B cell (primary cell): ENCODE measurements at regions not wholly inside any gene's neighbourhood (a gene's known extent, or its start where the extent isn't known, plus 50 kb on each side); places are given as distances from the start of the nearest gene placed in this dataset.

Source experiments
- ATAC-seq: fragments of 200-7000 bp; cut with Tn5 transposase; one replicate; pipeline ENCODE4 v1.10.0; 2021; ENCODE audit warnings: low read depth, mild to moderate bottlenecking, moderate number of reproducible peaks, moderate library complexity
- CTCF ChIA-PET: fragments of 350-600 bp; sonication (Branson Sonifier 250); formaldehyde crosslinking; loops from one replicate; lab custom pipeline; 2021; ENCODE audit warnings: antibody characterized with exemption, inconsistent platforms; lab: Charles Lee
- POLR2A ChIA-PET: fragments of 350-600 bp; sonication (Branson Sonifier 250); formaldehyde crosslinking; loops from one replicate; lab custom pipeline; 2021; ENCODE audit warnings: antibody characterized with exemption; lab: Charles Lee
- DNase-seq: peaks from one replicate; pipeline ENCODE4 v3.0.0; 2013
- H2AFZ ChIP-seq: 2 replicates; pipeline ENCODE4 v1.6.1; 2012; ENCODE audit warnings: mild to moderate bottlenecking, low read depth, low read length; ENCODE audit not compliant: insufficient read depth, poor library complexity, severe bottlenecking
- H3K27ac ChIP-seq, 2 donors: 1 replicate in 1 of 2; 2 replicates in 1 of 2; pipeline ENCODE4 v1.5.1; 2012 to 2013; ENCODE audit warnings: low read length in 2 of 2, mild to moderate bottlenecking in 2 of 2, moderate library complexity in 1 of 2
- H3K27me3 ChIP-seq, 4 experiments: fragments of 200-600 bp in 1 of 4; sonication (generic) in 1 of 4; replicated peaks in 1 of 4; 1 replicate in 2 of 4; 2 replicates in 2 of 4; pipeline versions ENCODE4 v1.6.1 to v1.7.0; 2013 to 2016; ENCODE audit warnings: low read length in 3 of 4, mild to moderate bottlenecking in 2 of 4, mixed read lengths in 1 of 4, moderate library complexity in 1 of 4; ENCODE audit not compliant: insufficient read depth in 4 of 4, control insufficient read depth in 3 of 4; ENCODE audit errors: control extremely low read depth in 1 of 4
- H3K36me3 ChIP-seq, 2 experiments: replicated peaks in 1 of 2; 1 replicate in 1 of 2; 2 replicates in 1 of 2; pipeline versions ENCODE4 v1.6.1 to v1.7.1; 2013; ENCODE audit warnings: low read length in 1 of 2; ENCODE audit not compliant: insufficient read depth in 2 of 2, control insufficient read depth in 1 of 2; ENCODE audit errors: control extremely low read depth in 1 of 2, extremely low read depth in 1 of 2
- H3K4me1 ChIP-seq, 2 donors: fragments of 200-600 bp in 1 of 2; sonication (generic) in 1 of 2; 1 replicate in 1 of 2; 2 replicates in 1 of 2; pipeline versions ENCODE4 v1.5.1 to v1.6.1; 2013 to 2017; ENCODE audit warnings: low read length in 2 of 2; ENCODE audit not compliant: control insufficient read depth in 2 of 2, insufficient read depth in 2 of 2
- H3K4me2 ChIP-seq: replicated peaks from 2 replicates; pipeline ENCODE3; 2012; ENCODE audit warnings: mild to moderate bottlenecking, low read depth, low read length; ENCODE audit not compliant: poor library complexity, severe bottlenecking
- H3K4me3 ChIP-seq, 5 experiments: fragments of 200-600 bp in 1 of 5; sonication (generic) in 1 of 5; 1 replicate in 3 of 5; 2 replicates in 2 of 5; pipeline versions ENCODE4 v1.5.1 to v1.7.0; 2011 to 2016; ENCODE audit warnings: low read length in 4 of 5, mild to moderate bottlenecking in 4 of 5, low read depth in 2 of 5, control low read depth in 1 of 5, moderate library complexity in 1 of 5; ENCODE audit not compliant: insufficient read depth in 1 of 5; ENCODE audit errors: control extremely low read depth in 1 of 5, extremely low read depth in 1 of 5
- H3K79me2 ChIP-seq: fragments of 200-600 bp; sonication (generic); one replicate; pipeline ENCODE4 v1.6.0; 2016; ENCODE audit warnings: low read length; ENCODE audit not compliant: control insufficient read depth, insufficient read depth
- H3K9ac ChIP-seq: fragments of 200-600 bp; sonication (generic); 2 replicates; pipeline ENCODE4 v1.6.1; 2017; ENCODE audit warnings: mild to moderate bottlenecking, low read length, moderate library complexity
- H3K9me3 ChIP-seq, 3 donors: one replicate each; pipeline versions ENCODE4 v1.6.1 to v1.7.1; 2013; ENCODE audit warnings: low read length in 2 of 3; ENCODE audit not compliant: control insufficient read depth in 2 of 3, insufficient read depth in 1 of 3; ENCODE audit errors: control extremely low read depth in 1 of 3
- H4K20me1 ChIP-seq: 2 replicates; pipeline ENCODE4 v1.6.0; 2012; ENCODE audit warnings: mild to moderate bottlenecking, low read length; ENCODE audit not compliant: insufficient read depth, control insufficient read depth, poor library complexity, severe bottlenecking
- H3K27ac Mint-ChIP-seq: one replicate; pipeline ENCODE4 v1.8.0; 2021; ENCODE audit warnings: mixed read lengths
- H3K27me3 Mint-ChIP-seq: one replicate; pipeline ENCODE4 v1.8.0; 2021; ENCODE audit warnings: mixed read lengths
- H3K4me1 Mint-ChIP-seq: one replicate; pipeline ENCODE4 v1.8.0; 2021; ENCODE audit warnings: mixed read lengths
- H3K4me3 Mint-ChIP-seq: one replicate; pipeline ENCODE4 v1.8.0; 2021; ENCODE audit warnings: mixed read lengths
- H3K9me3 Mint-ChIP-seq: one replicate; pipeline ENCODE4 v1.8.0; 2022; ENCODE audit warnings: mixed read lengths; ENCODE audit not compliant: insufficient read depth
- CTCF ChIP-seq: fragments of 200-600 bp; IDR thresholded peaks from one replicate; pipeline ENCODE4 v1.8.0; 2022; ENCODE audit warnings: antibody characterized with exemption, mild to moderate bottlenecking
- EZH2 ChIP-seq: IDR thresholded peaks from 2 replicates; pipeline ENCODE4 v1.6.1; 2012; ENCODE audit warnings: borderline replicate concordance, low read depth, mild to moderate bottlenecking, moderate library complexity, low read length; ENCODE audit not compliant: insufficient read depth, poor library complexity, severe bottlenecking
- WGBS: methylation state at CpG from one replicate; pipeline ENCODE4 v1.1.5; 2013; ENCODE audit warnings: missing lambda C conversion rate; ENCODE audit not compliant: insufficient coverage; 5-methylcytosine and 5-hydroxymethylcytosine counted together
- intact Hi-C: fragments of 100-400 bp; cut with micrococcal nuclease; formaldehyde crosslinking; loops from one replicate; pipeline ENCODE4 v1.10.0; 2022

GRCh38 chr9:99350461-99350860, 128.4 kb downstream of the SEC61B start:
- TF ChIP-seq CTCF = no peak
- no peak for TF ChIP-seq EZH2
- DNase-seq = no peak
- H3K4me1 Mint-ChIP-seq = no peaks in the 10 kb centered on the region
- no peaks in the 10 kb centered on the region for H3K27me3 Mint-ChIP-seq
- Histone ChIP-seq H3K27me3 (no peaks in the 10 kb centered on the region), H3K4me2 (no peak overlapping the region), H3K4me1 (no peaks in the 10 kb centered on the region), H2AFZ (no peak overlapping the region), H3K79me2 (no peaks in the 10 kb centered on the region), H3K4me3 (no peak overlapping the region), H3K27ac (no peak overlapping the region), H3K9ac (no peak overlapping the region), H3K9me3 (no peaks in the 10 kb centered on the region), H4K20me1 (no peaks in the 10 kb centered on the region), H3K36me3 (no peaks in the 10 kb centered on the region)
- no CpG with 5 or more reads among the region's 1 CpG for WGBS
- H3K4me3 Mint-ChIP-seq = no peak overlapping the region
- intact Hi-C loops = no loop called here
- CTCF ChIA-PET = no interaction called here
- no peak for ATAC-seq
- POLR2A ChIA-PET = no interaction called here
- H3K9me3 Mint-ChIP-seq = no peaks in the 10 kb centered on the region
- no peak overlapping the region for H3K27ac Mint-ChIP-seq

GRCh38 chr9:99351647-99352046, 129.6 kb downstream of the SEC61B start:
- CTCF ChIA-PET = no interaction called here
- H3K9me3 Mint-ChIP-seq = no peaks in the 10 kb centered on the region
- 93% methylated on average over 7 of the region's 7 CpGs for WGBS

More at GRCh38 chr9:99351647-99352046, 129.6 kb downstream of the SEC61B start:
- POLR2A ChIA-PET = no interaction called here
- H3K4me3 Mint-ChIP-seq = no peak overlapping the region
- Histone ChIP-seq H3K4me3 (no peak overlapping the region), H2AFZ (no peak overlapping the region), H3K9ac (no peak overlapping the region), H3K9me3 (no peaks in the 10 kb centered on the region), H3K36me3 (no peaks in the 10 kb centered on the region), H3K27me3 (no peaks in the 10 kb centered on the region), H3K4me2 (no peak overlapping the region), H3K27ac (no peak overlapping the region), H3K4me1 (no peaks in the 10 kb centered on the region), H4K20me1 (no peaks in the 10 kb centered on the region), H3K79me2 (no peaks in the 10 kb centered on the region)
- no peaks in the 10 kb centered on the region for H3K4me1 Mint-ChIP-seq
- intact Hi-C loops = no loop called here
- DNase-seq (no peak), ATAC-seq (no peak)
- no peak overlapping the region for H3K27ac Mint-ChIP-seq
- no peaks in the 10 kb centered on the region for H3K27me3 Mint-ChIP-seq
- TF ChIP-seq CTCF (no peak), EZH2 (no peak)
